ENCODE measurements at regions not wholly inside any gene's neighbourhood (a gene's known extent, or its start where the extent isn't known, plus 50 kb on each side); places are given as distances from the start of the nearest gene placed in this dataset.

GRCh38 chr4:144574000-144574399 lies 72.0 kb upstream of the HHIP start:
- H3K4me1 ChIP-seq (ENCODE audit: insufficient read depth): no peaks in the 10 kb centered on the region
- intact Hi-C loops (cut with DNase I): no loop called here
- H3K4me3 ChIP-seq: no peak overlapping the region
- H3K27me3 ChIP-seq: no peaks in the 10 kb centered on the region
- H3K36me3 ChIP-seq: no peaks in the 10 kb centered on the region
- TF ChIP-seq EP300 (IDR thresholded peaks at IDR 0.05) (no peak), POLR2A (IDR thresholded peaks at IDR 0.05) (no peak), CTCF (IDR thresholded peaks at IDR 0.05) (no peak)
- no peaks in the 10 kb centered on the region for H3K9me3 ChIP-seq
- no peak overlapping the region for H3K27ac ChIP-seq
- 24 to 63% (median 42%) methylated on average over 1 of the region's 1 CpG for WGBS, 3 donors
- no peak for DNase-seq

- H3K4me3 ChIP-seq: no peak overlapping the region
- H3K36me3 ChIP-seq: no peaks in the 10 kb centered on the region
- WGBS, 3 donors: 91 to 94% (median 94%) methylated on average over 3 of the region's 3 CpGs
- TF ChIP-seq CTCF (IDR thresholded peaks at IDR 0.05): no peak
- TF ChIP-seq POLR2A (IDR thresholded peaks at IDR 0.05): no peak
- no peak for TF ChIP-seq EP300 (IDR thresholded peaks at IDR 0.05)
- H3K27ac ChIP-seq: no peak overlapping the region
- no peaks in the 10 kb centered on the region for H3K4me1 ChIP-seq (ENCODE audit: insufficient read depth)
- no peak for DNase-seq
- intact Hi-C loops (cut with DNase I): no loop called here
- H3K27me3 ChIP-seq: no peaks in the 10 kb centered on the region
- no peaks in the 10 kb centered on the region for H3K9me3 ChIP-seq
Observed at GRCh38 chr4:144574509-144574908, 71.4 kb upstream of the HHIP start.

- no peaks in the 10 kb centered on the region for H3K27me3 ChIP-seq
- intact Hi-C loops (cut with DNase I): no loop called here
- H3K27ac ChIP-seq: no peak overlapping the region
- no peaks in the 10 kb centered on the region for H3K9me3 ChIP-seq
- H3K4me3 ChIP-seq: no peak overlapping the region
- TF ChIP-seq EP300 (IDR thresholded peaks at IDR 0.05): no peak
- TF ChIP-seq CTCF (IDR thresholded peaks at IDR 0.05): no peak
- TF ChIP-seq POLR2A (IDR thresholded peaks at IDR 0.05): no peak
- no peaks in the 10 kb centered on the region for H3K36me3 ChIP-seq
- 39 to 46% (median 43%) methylated on average over 2 of the region's 2 CpGs for WGBS, 3 donors
- no peak for DNase-seq
- H3K4me1 ChIP-seq (ENCODE audit: insufficient read depth): no peaks in the 10 kb centered on the region
Observed at GRCh38 chr4:144575181-144575580, 70.8 kb upstream of the HHIP start.

GRCh38 chr4:144578681-144579080 lies 67.3 kb upstream of the HHIP start:
- Histone ChIP-seq H3K27me3 (no peaks in the 10 kb centered on the region), H3K36me3 (no peaks in the 10 kb centered on the region), H3K27ac (no peak overlapping the region), H3K9me3 (no peaks in the 10 kb centered on the region), H3K4me1 (ENCODE audit: insufficient read depth) (no peaks in the 10 kb centered on the region), H3K4me3 (no peak overlapping the region)
- no peak for DNase-seq
- intact Hi-C loops (cut with DNase I): no loop called here
- TF ChIP-seq CTCF (IDR thresholded peaks at IDR 0.05): no peak
- no peak for TF ChIP-seq POLR2A (IDR thresholded peaks at IDR 0.05)
- TF ChIP-seq EP300 (IDR thresholded peaks at IDR 0.05): no peak
- 93 to 97% (median 96%) methylated on average over 4 of the region's 4 CpGs for WGBS, 3 donors

All from ovary (tissue), 7 donors.